ENCODE measurements at regions not wholly inside any gene's neighbourhood (a gene's known extent, or its start where the extent isn't known, plus 50 kb on each side); places are given as distances from the start of the nearest gene placed in this dataset.

DNA sequence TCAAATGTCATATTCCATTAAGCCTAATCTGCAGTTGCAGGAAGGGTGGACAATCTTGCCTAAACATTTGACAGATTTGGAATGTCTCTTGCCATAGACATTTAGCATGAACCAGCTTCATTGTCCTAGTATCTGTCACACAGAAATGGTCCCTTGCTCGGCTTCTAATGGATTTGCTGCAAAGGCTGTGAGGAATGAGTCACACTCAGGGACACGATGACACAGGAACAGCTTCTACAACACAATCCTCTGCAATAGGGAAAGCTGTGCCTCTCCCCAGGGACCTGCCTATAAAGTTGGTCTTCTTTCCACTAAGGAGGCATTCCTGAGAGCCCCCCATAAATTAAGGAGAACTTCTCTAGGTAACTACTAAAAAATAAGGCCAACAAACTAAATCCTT lies 155.1 kb upstream of the L3MBTL4 start:
- TF ChIP-seq, protein P1, sequence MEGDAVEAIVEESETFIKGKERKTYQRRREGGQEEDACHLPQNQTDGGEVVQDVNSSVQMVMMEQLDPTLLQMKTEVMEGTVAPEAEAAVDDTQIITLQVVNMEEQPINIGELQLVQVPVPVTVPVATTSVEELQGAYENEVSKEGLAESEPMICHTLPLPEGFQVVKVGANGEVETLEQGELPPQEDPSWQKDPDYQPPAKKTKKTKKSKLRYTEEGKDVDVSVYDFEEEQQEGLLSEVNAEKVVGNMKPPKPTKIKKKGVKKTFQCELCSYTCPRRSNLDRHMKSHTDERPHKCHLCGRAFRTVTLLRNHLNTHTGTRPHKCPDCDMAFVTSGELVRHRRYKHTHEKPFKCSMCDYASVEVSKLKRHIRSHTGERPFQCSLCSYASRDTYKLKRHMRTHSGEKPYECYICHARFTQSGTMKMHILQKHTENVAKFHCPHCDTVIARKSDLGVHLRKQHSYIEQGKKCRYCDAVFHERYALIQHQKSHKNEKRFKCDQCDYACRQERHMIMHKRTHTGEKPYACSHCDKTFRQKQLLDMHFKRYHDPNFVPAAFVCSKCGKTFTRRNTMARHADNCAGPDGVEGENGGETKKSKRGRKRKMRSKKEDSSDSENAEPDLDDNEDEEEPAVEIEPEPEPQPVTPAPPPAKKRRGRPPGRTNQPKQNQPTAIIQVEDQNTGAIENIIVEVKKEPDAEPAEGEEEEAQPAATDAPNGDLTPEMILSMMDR (IDR thresholded peaks at IDR 0.05; ENCODE audit: insufficient read depth, low read length): no peak
- no peak for TF ChIP-seq POLR2AphosphoS5 (IDR thresholded peaks at IDR 0.05; ENCODE audit: low read depth)
- no peak for TF ChIP-seq REST (IDR thresholded peaks at IDR 0.05; ENCODE audit: insufficient replicate concordance, low read depth)
